ENCODE measurements at regions not wholly inside any gene's neighbourhood (a gene's known extent, or its start where the extent isn't known, plus 50 kb on each side); places are given as distances from the start of the nearest gene placed in this dataset.

- TF ChIP-seq FOXM1 (IDR thresholded peaks at IDR 0.05; ENCODE audit: borderline replicate concordance) (no peak), SP1 (IDR thresholded peaks at IDR 0.05) (no peak), FOXA1 (IDR thresholded peaks at IDR 0.05) (no peak), TARDBP (IDR thresholded peaks at IDR 0.05) (no peak), SUZ12 (IDR thresholded peaks at IDR 0.05) (no peak), PKNOX1 (IDR thresholded peaks at IDR 0.05) (no peak), NFRKB (IDR thresholded peaks at IDR 0.05) (no peak), ARNT (IDR thresholded peaks at IDR 0.05) (no peak), LEF1 (IDR thresholded peaks at IDR 0.05; ENCODE audit: borderline replicate concordance) (no peak), ZNF384 (IDR thresholded peaks at IDR 0.05) (no peak), BHLHE40 (IDR thresholded peaks at IDR 0.05; ENCODE audit: borderline replicate concordance) (no peak), FOXK2 (IDR thresholded peaks at IDR 0.05) (no peak), ELF4 (IDR thresholded peaks at IDR 0.05) (no peak), CTBP1 (IDR thresholded peaks at IDR 0.05; ENCODE audit: borderline replicate concordance) (no peak)
These were observed 910.4 kb downstream of the SORCS1 start for GRCh38 chr10:106254071-106254470.

Measured in HEK293T (cell line).